Hematopoietic multipotent progenitor cell treated with erythropoietin and hydrocortisone succinate and interleukin-3 and kit ligand, for 15 days (in vitro differentiated cells): ENCODE measurements at regions not wholly inside any gene's neighbourhood (a gene's known extent, or its start where the extent isn't known, plus 50 kb on each side); places are given as distances from the start of the nearest gene placed in this dataset.

Source experiments
- DNase-seq: peaks from one replicate; pipeline ENCODE4 v3.0.0-alpha.2; 2015; ENCODE audit warnings: low spot score

- no peak for DNase-seq
These were observed 59.5 kb upstream of the SLITRK1 start for GRCh38 chr13:83941701-83942335.

- DNase-seq, result no peak
These were observed 58.5 kb upstream of the SLITRK1 start for GRCh38 chr13:83940742-83941141.

- no peak for DNase-seq
These were observed 55.3 kb upstream of the SLITRK1 start for GRCh38 chr13:83937579-83937978.

- DNase-seq, result no peak
These were observed 53.3 kb upstream of the SLITRK1 start for GRCh38 chr13:83935566-83935965.
